ENCODE measurements at regions not wholly inside any gene's neighbourhood (a gene's known extent, or its start where the extent isn't known, plus 50 kb on each side); places are given as distances from the start of the nearest gene placed in this dataset.

- Histone ChIP-seq H2AFZ (ENCODE audit: low read length) (no peak overlapping the region), H3K9me3 (ENCODE audit: low read length) (no peaks in the 10 kb centered on the region; the same call in 1 of the 2 replicates), H3K4me2 (ENCODE audit: low read length) (no peak overlapping the region), H3K4me3 (ENCODE audit: low read depth, low read length, poor library complexity, severe bottlenecking) (no peak overlapping the region), H3K4me1 (ENCODE audit: insufficient read depth, low read length, poor library complexity, severe bottlenecking) (peaks cover 22% of the 10 kb centered on the region), H3K27ac (ENCODE audit: low read depth, low read length, poor library complexity, severe bottlenecking) (no peak overlapping the region), H3K9me2 (ENCODE audit: insufficient read depth, low read length) (no peaks in the 10 kb centered on the region), H3K79me2 (ENCODE audit: insufficient read depth, low read depth, low read length) (no peaks in the 10 kb centered on the region), H4K20me1 (ENCODE audit: insufficient read depth, low read length) (no peaks in the 10 kb centered on the region), H3K36me3 (ENCODE audit: insufficient read depth, low read length) (no peaks in the 10 kb centered on the region)
- TF ChIP-seq EZH2phosphoT487 (IDR thresholded peaks at IDR 0.05; ENCODE audit: borderline replicate concordance, low read depth, low read length) (no peak), CTCF (conservative IDR thresholded peaks at IDR 0.05; ENCODE audit: low read length) (no peak)
- ChIA-PET POLR2A (no interaction called here), CTCF (ENCODE audit: unreplicated experiment) (no interaction called here)
- intact Hi-C loops (cut with micrococcal nuclease; ENCODE audit: unreplicated experiment), result no loop called here
- no TSS peak for BruUV-seq (replicated peaks)
- no peak for DNase-seq (ENCODE audit: low spot score)
Observed at GRCh38 chr2:11953258-11953657, 206.8 kb downstream of the LPIN1 start.

GRCh38 chr2:11955314-11955713, 208.9 kb downstream of the LPIN1 start:
- ChIA-PET CTCF (ENCODE audit: unreplicated experiment) (no interaction called here), POLR2A (interaction anchor here (0.6 to 1.3 kb wide), 3 partner anchors 13 to 1003 kb away, joined by 3 to 8 read pairs (median 4); no protein-coding TSS in a partner anchor)
- Histone ChIP-seq H3K36me3 (ENCODE audit: insufficient read depth, low read length) (no peaks in the 10 kb centered on the region), H3K9me3 (ENCODE audit: low read length) (no peaks in the 10 kb centered on the region; the same call in 1 of the 2 replicates), H3K27ac (ENCODE audit: low read depth, low read length, poor library complexity, severe bottlenecking) (no peak overlapping the region), H3K4me2 (ENCODE audit: low read length) (no peak overlapping the region), H3K4me3 (ENCODE audit: low read depth, low read length, poor library complexity, severe bottlenecking) (no peak overlapping the region), H3K9me2 (ENCODE audit: insufficient read depth, low read length) (no peaks in the 10 kb centered on the region), H3K4me1 (ENCODE audit: insufficient read depth, low read length, poor library complexity, severe bottlenecking) (peaks cover 11% of the 10 kb centered on the region), H2AFZ (ENCODE audit: low read length) (no peak overlapping the region), H3K79me2 (ENCODE audit: insufficient read depth, low read depth, low read length) (no peaks in the 10 kb centered on the region), H4K20me1 (ENCODE audit: insufficient read depth, low read length) (no peaks in the 10 kb centered on the region)
- no peak for TF ChIP-seq CTCF (conservative IDR thresholded peaks at IDR 0.05; ENCODE audit: low read length)
- no peak for TF ChIP-seq EZH2phosphoT487 (IDR thresholded peaks at IDR 0.05; ENCODE audit: borderline replicate concordance, low read depth, low read length)
- DNase-seq (ENCODE audit: low spot score), result no peak
- intact Hi-C loops (cut with micrococcal nuclease; ENCODE audit: unreplicated experiment), result no loop called here
- BruUV-seq (replicated peaks), result no TSS peak

DNA sequence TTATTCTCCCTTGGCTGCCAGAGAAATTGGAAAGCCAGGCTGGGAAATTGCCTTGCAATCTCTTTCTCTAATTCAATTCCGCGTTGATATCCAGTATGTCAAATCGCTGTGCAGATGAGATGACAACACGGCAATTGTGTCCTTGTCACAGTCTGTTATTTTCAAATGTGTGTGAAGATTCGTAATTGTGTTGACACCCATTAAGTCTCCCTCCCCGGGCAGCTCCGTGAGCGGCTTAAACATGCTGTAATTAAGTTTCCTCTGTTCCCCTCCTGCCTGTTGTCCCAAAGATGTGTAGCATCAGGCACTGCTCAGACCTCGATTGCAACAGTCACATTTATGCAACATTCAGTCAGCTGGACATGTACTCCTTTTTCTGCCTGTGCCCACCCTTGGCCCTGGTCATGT, 209.5 kb downstream of the LPIN1 start:
- intact Hi-C loops (cut with micrococcal nuclease; ENCODE audit: unreplicated experiment), result no loop called here
- H4K20me1 ChIP-seq (ENCODE audit: insufficient read depth, low read length), result no peaks in the 10 kb centered on the region
- H3K4me2 ChIP-seq (ENCODE audit: low read length), result no peak overlapping the region
- ChIA-PET POLR2A (no interaction called here), CTCF (ENCODE audit: unreplicated experiment) (no interaction called here)
- H3K4me3 ChIP-seq (ENCODE audit: low read depth, low read length, poor library complexity, severe bottlenecking), result no peak overlapping the region
- H3K79me2 ChIP-seq (ENCODE audit: insufficient read depth, low read depth, low read length), result no peaks in the 10 kb centered on the region
- H3K4me1 ChIP-seq (ENCODE audit: insufficient read depth, low read length, poor library complexity, severe bottlenecking), result peaks cover 5% of the 10 kb centered on the region
- H2AFZ ChIP-seq (ENCODE audit: low read length), result no peak overlapping the region
- H3K36me3 ChIP-seq (ENCODE audit: insufficient read depth, low read length), result no peaks in the 10 kb centered on the region
- no peak for DNase-seq (ENCODE audit: low spot score)
- H3K9me3 ChIP-seq (ENCODE audit: low read length), result no peaks in the 10 kb centered on the region; the same call in 1 of the 2 replicates
- TF ChIP-seq CTCF (conservative IDR thresholded peaks at IDR 0.05; ENCODE audit: low read length), result no peak
- no peak for TF ChIP-seq EZH2phosphoT487 (IDR thresholded peaks at IDR 0.05; ENCODE audit: borderline replicate concordance, low read depth, low read length)
- BruUV-seq (replicated peaks), result no TSS peak
- H3K27ac ChIP-seq (ENCODE audit: low read depth, low read length, poor library complexity, severe bottlenecking), result no peak overlapping the region
- H3K9me2 ChIP-seq (ENCODE audit: insufficient read depth, low read length), result no peaks in the 10 kb centered on the region
